WTC11 (cell line): ENCODE measurements at regions not wholly inside any gene's neighbourhood (a gene's known extent, or its start where the extent isn't known, plus 50 kb on each side); places are given as distances from the start of the nearest gene placed in this dataset.

Source experiments
- ATAC-seq: fragments of 200-7000 bp; cut with Tn5 transposase; 2 replicates; pipeline ENCODE4 v1.10.0; 2021; ENCODE audit warnings: mild to moderate bottlenecking, moderate library complexity
- CTCF ChIA-PET: fragments of 300-600 bp; sonication (Branson Sonifier 250); formaldehyde crosslinking; loops from one replicate; lab custom pipeline; 2021; ENCODE audit warnings: antibody characterized with exemption; lab: Charles Lee
- POLR2A ChIA-PET: fragments of 350-600 bp; sonication (Branson Sonifier 250); formaldehyde crosslinking; loops from one replicate; lab custom pipeline; 2021; ENCODE audit warnings: antibody characterized with exemption; lab: Charles Lee
- DNase-seq: peaks from one replicate; pipeline ENCODE4 v3.0.0; 2021; ENCODE audit warnings: low spot score
- H3K27ac Mint-ChIP-seq: 2 replicates; pipeline ENCODE4 v1.8.0; 2021; ENCODE audit warnings: mixed read lengths
- H3K27me3 Mint-ChIP-seq: 2 replicates; pipeline ENCODE4 v1.8.0; 2021; ENCODE audit warnings: low read depth, mild to moderate bottlenecking, moderate library complexity, mixed read lengths
- H3K36me3 Mint-ChIP-seq: 2 replicates; pipeline ENCODE4 v1.8.0; 2021; ENCODE audit warnings: mixed read lengths
- H3K4me1 Mint-ChIP-seq: 2 replicates; pipeline ENCODE4 v1.8.0; 2022; ENCODE audit warnings: mixed read lengths
- H3K4me3 Mint-ChIP-seq: 2 replicates; pipeline ENCODE4 v1.8.0; 2021; ENCODE audit warnings: mild to moderate bottlenecking, moderate library complexity, mixed read lengths
- H3K9me3 Mint-ChIP-seq: 2 replicates; pipeline ENCODE4 v1.8.0; 2021; ENCODE audit warnings: mixed read lengths
- ARID4B ChIP-seq: sonication (generic); formaldehyde crosslinking; IDR thresholded peaks from 2 replicates; pipeline ENCODE4 v1.8.0; 2023; ENCODE audit warnings: missing genetic modification reagents, mild to moderate bottlenecking, borderline replicate concordance
- ATF1 ChIP-seq: sonication (generic); formaldehyde crosslinking; IDR thresholded peaks from 2 replicates; pipeline ENCODE4 v1.8.1; 2023; ENCODE audit warnings: mild to moderate bottlenecking, moderate library complexity, missing genetic modification reagents
- ATF2 ChIP-seq: sonication (generic); formaldehyde crosslinking; IDR thresholded peaks from 2 replicates; pipeline ENCODE4 v1.8.1; 2022; ENCODE audit warnings: low read depth, missing genetic modification reagents, borderline replicate concordance
- CBFB ChIP-seq: sonication (generic); formaldehyde crosslinking; IDR thresholded peaks from 2 replicates; pipeline ENCODE4 v1.8.1; 2022; ENCODE audit warnings: mild to moderate bottlenecking, low read depth, missing genetic modification reagents
- E2F1 ChIP-seq: sonication (generic); formaldehyde crosslinking; IDR thresholded peaks from 2 replicates; pipeline ENCODE4 v1.8.0; 2022; ENCODE audit warnings: mild to moderate bottlenecking, missing genetic modification reagents
- E2F4 ChIP-seq: sonication (generic); formaldehyde crosslinking; IDR thresholded peaks from 2 replicates; pipeline ENCODE4 v1.8.1; 2022; ENCODE audit warnings: low read depth, mild to moderate bottlenecking, moderate library complexity, missing genetic modification reagents, borderline replicate concordance
- GRHL2 ChIP-seq: fragments of 250-450 bp; sonication (Bioruptor Pico); IDR thresholded peaks from 2 replicates; pipeline ENCODE4 v1.8.0; 2022; ENCODE audit warnings: mild to moderate bottlenecking, moderate library complexity; ENCODE audit not compliant: insufficient replicate concordance, severe bottlenecking
- GTF2I ChIP-seq: fragments of 250-450 bp; sonication (Bioruptor Pico); conservative IDR thresholded peaks from 2 replicates; pipeline ENCODE4 v1.4.0; 2021; ENCODE audit warnings: mild to moderate bottlenecking
- HMGA2 ChIP-seq: fragments of 250-450 bp; sonication (Bioruptor Pico); IDR thresholded peaks from 2 replicates; pipeline ENCODE4 v1.4.0; 2021; ENCODE audit warnings: mild to moderate bottlenecking, moderate library complexity
- JAZF1 ChIP-seq: fragments of 250-450 bp; sonication (Bioruptor Pico); IDR thresholded peaks from 2 replicates; pipeline ENCODE4 v1.9.0; 2021; ENCODE audit warnings: moderate library complexity, mild to moderate bottlenecking, inconsistent platforms
- KAT7 ChIP-seq: sonication (generic); formaldehyde crosslinking; IDR thresholded peaks from 2 replicates; pipeline ENCODE4 v1.8.1; 2023; ENCODE audit warnings: missing genetic modification reagents, mild to moderate bottlenecking, borderline replicate concordance
- MYBL2 ChIP-seq: sonication (generic); formaldehyde crosslinking; IDR thresholded peaks from 2 replicates; pipeline ENCODE4 v1.8.1; 2023; ENCODE audit warnings: mild to moderate bottlenecking, moderate library complexity, missing genetic modification reagents
- NFE2L1 ChIP-seq: sonication (generic); formaldehyde crosslinking; IDR thresholded peaks from 2 replicates; pipeline ENCODE4 v1.8.1; 2023; ENCODE audit warnings: missing genetic modification reagents
- SP1 ChIP-seq: sonication (generic); formaldehyde crosslinking; conservative IDR thresholded peaks from 2 replicates; pipeline ENCODE4 v1.8.1; 2022; ENCODE audit warnings: missing genetic modification reagents
- ZNF121 ChIP-seq: sonication (generic); formaldehyde crosslinking; IDR thresholded peaks from 2 replicates; pipeline ENCODE4 v1.8.0; 2023; ENCODE audit warnings: missing genetic modification reagents
- ZNF263 ChIP-seq: sonication (generic); formaldehyde crosslinking; IDR thresholded peaks from 2 replicates; pipeline ENCODE4 v1.8.1; 2022; ENCODE audit warnings: low read depth, mild to moderate bottlenecking, moderate library complexity, missing genetic modification reagents
- ZNF317 ChIP-seq: sonication (generic); formaldehyde crosslinking; IDR thresholded peaks from 2 replicates; pipeline ENCODE4 v1.8.1; 2023; ENCODE audit warnings: low read depth, mild to moderate bottlenecking, moderate library complexity, missing genetic modification reagents, borderline replicate concordance
- ZNF416 ChIP-seq: fragments of 250-450 bp; sonication (Bioruptor Pico); IDR thresholded peaks from 2 replicates; pipeline ENCODE4 v1.9.0; 2021; ENCODE audit warnings: mild to moderate bottlenecking, inconsistent platforms
- ZNF671 ChIP-seq: fragments of 250-450 bp; sonication (Bioruptor Pico); IDR thresholded peaks from 2 replicates; pipeline ENCODE4 v1.8.0; 2021; ENCODE audit warnings: mild to moderate bottlenecking

- DNase-seq (no peak), ATAC-seq (no peak)
- ChIA-PET CTCF (interaction anchor here (0.6 to 3.1 kb wide), 16 partner anchors 7 to 398 kb away, joined by 3 to 16 read pairs (median 4); no protein-coding TSS in a partner anchor), POLR2A (interaction anchor here (0.6 kb wide), 1 partner anchor 91 kb away, joined by 3 read pairs; no protein-coding TSS in a partner anchor)
- Mint-ChIP-seq H3K4me1 (peaks cover 50% of the 10 kb centered on the region), H3K9me3 (no peaks in the 10 kb centered on the region), H3K27me3 (no peaks in the 10 kb centered on the region), H3K27ac (no peak overlapping the region), H3K36me3 (no peaks in the 10 kb centered on the region), H3K4me3 (no peak overlapping the region)
- TF ChIP-seq HMGA2 (CRISPR knock-in tag) (no peak), ZNF263 (CRISPR knock-in tag) (no peak), NFE2L1 (CRISPR knock-in tag) (no peak), ZNF416 (CRISPR knock-in tag) (no peak), E2F4 (CRISPR knock-in tag) (no peak), E2F1 (CRISPR knock-in tag) (no peak), CBFB (CRISPR knock-in tag) (no peak), ATF2 (CRISPR knock-in tag) (no peak), ZNF671 (no peak), JAZF1 (no peak), ZNF121 (CRISPR knock-in tag) (no peak), MYBL2 (CRISPR knock-in tag) (no peak), ARID4B (CRISPR knock-in tag) (no peak), SP1 (CRISPR knock-in tag) (no peak), ATF1 (CRISPR knock-in tag) (no peak), KAT7 (no peak), GTF2I (no peak)
Observed at GRCh38 chr2:47271054-47272000, 95.0 kb upstream of the CALM2 start.

- DNase-seq (no peak), ATAC-seq (no peak)
- Mint-ChIP-seq H3K36me3 (no peaks in the 10 kb centered on the region), H3K9me3 (no peaks in the 10 kb centered on the region), H3K27me3 (no peaks in the 10 kb centered on the region), H3K27ac (no peak overlapping the region), H3K4me1 (peaks cover 52% of the 10 kb centered on the region), H3K4me3 (no peak overlapping the region)
- CTCF ChIA-PET = interaction anchor here (0.7 to 1.2 kb wide), 3 partner anchors 92 to 397 kb away, joined by 3 read pairs; no protein-coding TSS in a partner anchor
- no peak for TF ChIP-seq GRHL2 (CRISPR knock-in tag)
- TF ChIP-seq ZNF317 = no peak
- no peak for TF ChIP-seq KAT7
- POLR2A ChIA-PET = no interaction called here
Observed at GRCh38 chr2:47270421-47270820, 94.1 kb upstream of the CALM2 start.
